Activated T-helper 1 cell treated with anti-CD3 and anti-CD28 coated beads, Interleukin-12 subunit alpha, Interleukin-12 subunit beta, Interleukin-2, Interleukin-4 antibody, amounts not matched to agents 30 ng/mL and 10 ng/mL and 1 ng/mL, durations not matched to agents 14 hours and 24 hours and 36 hours (primary cell): ENCODE measurements at regions not wholly inside any gene's neighbourhood (a gene's known extent, or its start where the extent isn't known, plus 50 kb on each side); places are given as distances from the start of the nearest gene placed in this dataset.

ENCODE experiments used
- DNase-seq: peaks from one replicate; pipeline ENCODE4 v3.0.0; 2021; ENCODE audit warnings: low spot score
- H3K27ac Mint-ChIP-seq: one replicate; pipeline ENCODE4 v1.8.0; 2021; ENCODE audit warnings: mild to moderate bottlenecking, mixed read lengths
- H3K27me3 Mint-ChIP-seq: one replicate; pipeline ENCODE4 v1.8.0; 2022; ENCODE audit warnings: mild to moderate bottlenecking, moderate library complexity, mixed read lengths; ENCODE audit not compliant: insufficient read depth
- H3K36me3 Mint-ChIP-seq: one replicate; pipeline ENCODE4 v1.8.0; 2021; ENCODE audit warnings: low read depth, mixed read lengths
- H3K4me1 Mint-ChIP-seq: one replicate; pipeline ENCODE4 v1.8.0; 2021; ENCODE audit warnings: low read depth, mixed read lengths
- H3K4me3 Mint-ChIP-seq: one replicate; pipeline ENCODE4 v1.8.0; 2021; ENCODE audit warnings: mild to moderate bottlenecking, moderate library complexity, mixed read lengths
- H3K9me3 Mint-ChIP-seq: one replicate; pipeline ENCODE4 v1.8.0; 2021; ENCODE audit warnings: mixed read lengths
- intact Hi-C: fragments of 100-400 bp; cut with micrococcal nuclease; formaldehyde crosslinking; loops from one replicate; pipeline ENCODE4 v1.15.1; 2024

GRCh38 chr15:69909719-69910444, 187.8 kb downstream of the TLE3 start:
- no peak for DNase-seq
- Mint-ChIP-seq H3K36me3 (peaks cover 2% of the 10 kb centered on the region), H3K27ac (no peak overlapping the region), H3K9me3 (peaks cover 6% of the 10 kb centered on the region), H3K4me1 (no peaks in the 10 kb centered on the region), H3K4me3 (no peak overlapping the region), H3K27me3 (no peaks in the 10 kb centered on the region)
- intact Hi-C loops = no loop called here

GRCh38 chr15:69910514-69910913, 187.2 kb downstream of the TLE3 start:
- Mint-ChIP-seq H3K36me3 (peaks cover 2% of the 10 kb centered on the region), H3K9me3 (peaks cover 6% of the 10 kb centered on the region), H3K27me3 (no peaks in the 10 kb centered on the region), H3K4me1 (no peaks in the 10 kb centered on the region), H3K4me3 (no peak overlapping the region), H3K27ac (no peak overlapping the region)
- intact Hi-C loops = no loop called here
- DNase-seq = no peak

- intact Hi-C loops = no loop called here
- Mint-ChIP-seq H3K4me1 (no peaks in the 10 kb centered on the region), H3K9me3 (peaks cover 6% of the 10 kb centered on the region), H3K4me3 (no peak overlapping the region), H3K27ac (no peak overlapping the region), H3K36me3 (peaks cover 2% of the 10 kb centered on the region), H3K27me3 (peaks cover under 1% of the 10 kb centered on the region)
- DNase-seq = no peak
Observed at GRCh38 chr15:69912116-69912515, 185.6 kb downstream of the TLE3 start.

- Mint-ChIP-seq H3K4me3 (no peak overlapping the region), H3K27ac (no peak overlapping the region), H3K27me3 (peaks cover 4% of the 10 kb centered on the region), H3K9me3 (peaks cover 6% of the 10 kb centered on the region), H3K4me1 (no peaks in the 10 kb centered on the region), H3K36me3 (peaks cover 2% of the 10 kb centered on the region)
- DNase-seq = no peak
- intact Hi-C loops = no loop called here
Observed at GRCh38 chr15:69914040-69914439, 183.7 kb downstream of the TLE3 start.

GRCh38 chr15:69914960-69915359, 182.8 kb downstream of the TLE3 start:
- Mint-ChIP-seq H3K27me3 (peaks cover 4% of the 10 kb centered on the region), H3K36me3 (peaks cover 2% of the 10 kb centered on the region), H3K4me1 (no peaks in the 10 kb centered on the region), H3K9me3 (peaks cover 1% of the 10 kb centered on the region), H3K27ac (no peak overlapping the region), H3K4me3 (no peak overlapping the region)
- DNase-seq = no peak
- intact Hi-C loops = no loop called here

- Mint-ChIP-seq H3K4me3 (no peak overlapping the region), H3K27me3 (peaks cover 6% of the 10 kb centered on the region), H3K27ac (no peak overlapping the region), H3K36me3 (no peaks in the 10 kb centered on the region), H3K9me3 (no peaks in the 10 kb centered on the region), H3K4me1 (no peaks in the 10 kb centered on the region)
- intact Hi-C loops = no loop called here
- no peak for DNase-seq
Observed at GRCh38 chr15:69916169-69916785, 181.4 kb downstream of the TLE3 start.

GRCh38 chr15:69917056-69917455, 180.7 kb downstream of the TLE3 start:
- no peak overlapping the region for H3K4me3 Mint-ChIP-seq
- peaks cover under 1% of the 10 kb centered on the region for H3K9me3 Mint-ChIP-seq
- H3K27me3 Mint-ChIP-seq = peaks cover 6% of the 10 kb centered on the region
- H3K27ac Mint-ChIP-seq = no peak overlapping the region
- intact Hi-C loops = no loop called here
- no peak for DNase-seq
- no peaks in the 10 kb centered on the region for H3K4me1 Mint-ChIP-seq
- no peaks in the 10 kb centered on the region for H3K36me3 Mint-ChIP-seq

- intact Hi-C loops = no loop called here
- H3K4me1 Mint-ChIP-seq = no peaks in the 10 kb centered on the region
- DNase-seq = no peak
Observed at GRCh38 chr15:69919816-69920215, 177.9 kb downstream of the TLE3 start.

GRCh38 chr15:69920221-69920620, 177.5 kb downstream of the TLE3 start:
- H3K9me3 Mint-ChIP-seq = peaks cover 20% of the 10 kb centered on the region
- H3K4me1 Mint-ChIP-seq = no peaks in the 10 kb centered on the region
- DNase-seq = no peak
- H3K27ac Mint-ChIP-seq = no peak overlapping the region
- intact Hi-C loops = no loop called here
- peaks cover 11% of the 10 kb centered on the region for H3K27me3 Mint-ChIP-seq
- no peak overlapping the region for H3K4me3 Mint-ChIP-seq
- H3K36me3 Mint-ChIP-seq = no peaks in the 10 kb centered on the region

More at GRCh38 chr15:69919816-69920215, 177.9 kb downstream of the TLE3 start:
- Mint-ChIP-seq H3K27me3 (peaks cover 11% of the 10 kb centered on the region), H3K9me3 (peaks cover 16% of the 10 kb centered on the region), H3K4me3 (no peak overlapping the region), H3K27ac (no peak overlapping the region), H3K36me3 (no peaks in the 10 kb centered on the region)

- Mint-ChIP-seq H3K4me1 (no peaks in the 10 kb centered on the region), H3K27me3 (peaks cover 14% of the 10 kb centered on the region), H3K27ac (no peak overlapping the region), H3K9me3 (peaks cover 25% of the 10 kb centered on the region), H3K36me3 (no peaks in the 10 kb centered on the region), H3K4me3 (no peak overlapping the region)
- no peak for DNase-seq
- intact Hi-C loops = no loop called here
Observed at GRCh38 chr15:69921626-69922619, 175.8 kb downstream of the TLE3 start.

GRCh38 chr15:69924531-69924930, 173.2 kb downstream of the TLE3 start:
- Mint-ChIP-seq H3K9me3 (peaks cover 25% of the 10 kb centered on the region), H3K36me3 (peaks cover 1% of the 10 kb centered on the region), H3K4me3 (no peak overlapping the region), H3K27me3 (peaks cover 15% of the 10 kb centered on the region), H3K4me1 (no peaks in the 10 kb centered on the region), H3K27ac (no peak overlapping the region)
- no peak for DNase-seq
- intact Hi-C loops = no loop called here

GRCh38 chr15:69926006-69926405, 171.7 kb downstream of the TLE3 start:
- intact Hi-C loops = no loop called here
- no peak overlapping the region for H3K4me3 Mint-ChIP-seq
- no peak overlapping the region for H3K27ac Mint-ChIP-seq
- H3K36me3 Mint-ChIP-seq = peaks cover 1% of the 10 kb centered on the region
- no peak for DNase-seq
- H3K27me3 Mint-ChIP-seq = peaks cover 17% of the 10 kb centered on the region
- no peaks in the 10 kb centered on the region for H3K4me1 Mint-ChIP-seq
- peaks cover 25% of the 10 kb centered on the region for H3K9me3 Mint-ChIP-seq

GRCh38 chr15:69926721-69927120, 171.0 kb downstream of the TLE3 start:
- Mint-ChIP-seq H3K9me3 (peaks cover 25% of the 10 kb centered on the region), H3K27ac (no peak overlapping the region), H3K27me3 (peaks cover 18% of the 10 kb centered on the region), H3K36me3 (peaks cover 1% of the 10 kb centered on the region), H3K4me1 (no peaks in the 10 kb centered on the region), H3K4me3 (no peak overlapping the region)
- intact Hi-C loops = no loop called here
- DNase-seq = no peak
